ENCODE measurements at regions not wholly inside any gene's neighbourhood (a gene's known extent, or its start where the extent isn't known, plus 50 kb on each side); places are given as distances from the start of the nearest gene placed in this dataset.

DNA sequence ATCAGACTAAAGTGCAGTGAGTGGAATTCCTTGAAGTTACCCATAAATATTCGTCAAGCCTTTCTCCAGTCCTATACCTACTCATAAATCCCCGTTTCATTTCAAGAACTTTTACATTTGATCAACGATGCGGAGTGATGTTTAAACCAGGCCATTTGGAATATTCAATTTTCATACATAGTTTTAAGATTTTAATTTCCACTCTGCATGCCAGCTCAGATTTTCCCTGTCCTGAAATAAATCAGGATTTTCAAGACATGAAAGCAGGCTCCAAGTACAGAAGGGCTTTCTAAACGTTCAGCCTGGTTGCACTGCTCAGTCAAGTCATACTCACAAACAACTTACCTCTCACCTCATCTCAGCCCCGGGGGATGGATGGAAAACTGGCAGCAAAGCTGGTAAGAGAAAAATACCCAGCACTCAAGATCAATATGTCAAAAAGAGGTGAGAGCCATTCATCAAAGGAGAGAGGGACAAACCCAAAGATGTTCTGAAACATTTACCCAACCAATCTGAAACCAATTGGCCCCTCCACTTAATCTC lies 418.5 kb downstream of the PLPP3 start:
- ChIA-PET POLR2A (no interaction called here), CTCF (ENCODE audit: unreplicated experiment) (no interaction called here)
- no peak for DNase-seq (ENCODE audit: low spot score)
- Histone ChIP-seq H3K27ac (ENCODE audit: low read depth, low read length, poor library complexity, severe bottlenecking) (no peak overlapping the region), H4K20me1 (ENCODE audit: insufficient read depth, low read length) (no peaks in the 10 kb centered on the region), H3K4me1 (ENCODE audit: insufficient read depth, low read length, poor library complexity, severe bottlenecking) (no peaks in the 10 kb centered on the region), H3K4me2 (ENCODE audit: low read length) (no peak overlapping the region), H2AFZ (ENCODE audit: low read length) (no peak overlapping the region), H3K79me2 (ENCODE audit: insufficient read depth, low read depth, low read length) (no peaks in the 10 kb centered on the region), H3K36me3 (ENCODE audit: insufficient read depth, low read length) (no peaks in the 10 kb centered on the region), H3K9me2 (ENCODE audit: insufficient read depth, low read length) (no peaks in the 10 kb centered on the region), H3K9me3 (ENCODE audit: low read length) (no peaks in the 10 kb centered on the region), H3K4me3 (ENCODE audit: low read depth, low read length, poor library complexity, severe bottlenecking) (no peak overlapping the region)
- TF ChIP-seq, protein P1, sequence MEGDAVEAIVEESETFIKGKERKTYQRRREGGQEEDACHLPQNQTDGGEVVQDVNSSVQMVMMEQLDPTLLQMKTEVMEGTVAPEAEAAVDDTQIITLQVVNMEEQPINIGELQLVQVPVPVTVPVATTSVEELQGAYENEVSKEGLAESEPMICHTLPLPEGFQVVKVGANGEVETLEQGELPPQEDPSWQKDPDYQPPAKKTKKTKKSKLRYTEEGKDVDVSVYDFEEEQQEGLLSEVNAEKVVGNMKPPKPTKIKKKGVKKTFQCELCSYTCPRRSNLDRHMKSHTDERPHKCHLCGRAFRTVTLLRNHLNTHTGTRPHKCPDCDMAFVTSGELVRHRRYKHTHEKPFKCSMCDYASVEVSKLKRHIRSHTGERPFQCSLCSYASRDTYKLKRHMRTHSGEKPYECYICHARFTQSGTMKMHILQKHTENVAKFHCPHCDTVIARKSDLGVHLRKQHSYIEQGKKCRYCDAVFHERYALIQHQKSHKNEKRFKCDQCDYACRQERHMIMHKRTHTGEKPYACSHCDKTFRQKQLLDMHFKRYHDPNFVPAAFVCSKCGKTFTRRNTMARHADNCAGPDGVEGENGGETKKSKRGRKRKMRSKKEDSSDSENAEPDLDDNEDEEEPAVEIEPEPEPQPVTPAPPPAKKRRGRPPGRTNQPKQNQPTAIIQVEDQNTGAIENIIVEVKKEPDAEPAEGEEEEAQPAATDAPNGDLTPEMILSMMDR (conservative IDR thresholded peaks at IDR 0.05; ENCODE audit: low read length), result no peak
- no peak for TF ChIP-seq EZH2phosphoT487 (IDR thresholded peaks at IDR 0.05; ENCODE audit: borderline replicate concordance, low read depth, low read length)
- no TSS peak for BruUV-seq (replicated peaks)
- intact Hi-C loops (cut with micrococcal nuclease; ENCODE audit: unreplicated experiment), result no loop called here

DNA sequence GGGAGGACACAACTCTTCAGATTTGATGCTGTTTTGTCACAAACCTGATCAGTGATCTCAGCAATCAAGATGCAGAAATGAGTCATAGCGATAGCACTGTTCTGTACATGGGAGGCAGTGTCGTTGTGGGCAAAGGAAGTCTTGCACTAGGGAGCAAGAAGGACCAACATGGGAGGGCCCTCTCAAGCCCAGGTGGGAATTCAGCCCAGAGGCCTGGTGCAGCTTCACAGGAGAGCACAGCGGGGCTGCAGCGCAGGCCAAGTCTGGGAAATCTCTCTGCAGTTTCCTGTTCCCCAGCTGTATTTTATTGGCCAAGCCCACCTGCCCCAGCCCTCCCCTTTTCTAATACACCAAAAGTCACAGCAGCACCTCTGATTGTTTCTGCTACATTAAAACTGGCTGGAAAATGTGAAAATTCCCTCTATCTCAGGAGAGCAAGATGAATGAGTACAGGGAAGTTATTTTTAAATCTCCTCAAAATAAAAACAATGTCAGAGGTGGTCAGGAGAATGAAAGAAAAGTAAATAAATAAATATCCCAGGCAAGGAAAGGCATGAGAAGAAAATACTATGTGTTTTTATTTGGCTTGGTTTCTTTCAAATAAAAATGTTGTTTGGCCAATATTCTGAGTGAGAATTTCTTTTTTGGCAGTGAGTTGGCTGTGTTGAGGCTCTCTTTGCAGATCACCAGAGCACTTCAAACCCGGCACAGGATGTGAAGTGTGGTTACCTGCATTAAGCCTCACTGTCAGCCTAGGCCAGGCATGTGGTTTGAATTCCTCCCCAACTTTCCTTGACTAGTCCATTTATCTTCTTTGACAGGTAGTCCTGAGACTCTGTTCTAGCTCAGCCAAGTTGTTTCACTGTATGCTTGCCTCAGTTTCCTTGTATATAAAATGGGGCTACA lies 422.1 kb downstream of the PLPP3 start:
- Histone ChIP-seq H3K4me3 (ENCODE audit: low read depth, low read length, poor library complexity, severe bottlenecking) (no peak overlapping the region), H2AFZ (ENCODE audit: low read length) (no peak overlapping the region), H3K4me2 (ENCODE audit: low read length) (no peak overlapping the region), H3K9me3 (ENCODE audit: low read length) (no peaks in the 10 kb centered on the region), H3K9me2 (ENCODE audit: insufficient read depth, low read length) (no peaks in the 10 kb centered on the region), H3K79me2 (ENCODE audit: insufficient read depth, low read depth, low read length) (no peaks in the 10 kb centered on the region), H3K4me1 (ENCODE audit: insufficient read depth, low read length, poor library complexity, severe bottlenecking) (no peaks in the 10 kb centered on the region), H3K36me3 (ENCODE audit: insufficient read depth, low read length) (no peaks in the 10 kb centered on the region), H3K27ac (ENCODE audit: low read depth, low read length, poor library complexity, severe bottlenecking) (no peak overlapping the region), H4K20me1 (ENCODE audit: insufficient read depth, low read length) (no peaks in the 10 kb centered on the region)
- no peak for TF ChIP-seq EZH2phosphoT487 (IDR thresholded peaks at IDR 0.05; ENCODE audit: borderline replicate concordance, low read depth, low read length)
- TF ChIP-seq, protein P1 (conservative IDR thresholded peaks at IDR 0.05; ENCODE audit: low read length), result no peak
- CTCF ChIA-PET (ENCODE audit: unreplicated experiment), result no interaction called here
- no peak for DNase-seq (ENCODE audit: low spot score)
- POLR2A ChIA-PET, result interaction anchor here (0.6 kb wide), 1 partner anchor 936 kb away, joined by 3 read pairs; no protein-coding TSS in a partner anchor
- BruUV-seq (replicated peaks), result no TSS peak
- intact Hi-C loops (cut with micrococcal nuclease; ENCODE audit: unreplicated experiment), result no loop called here

- H3K36me3 ChIP-seq (ENCODE audit: insufficient read depth, low read length), result no peaks in the 10 kb centered on the region
- BruUV-seq (replicated peaks), result no TSS peak
- no peaks in the 10 kb centered on the region for H3K79me2 ChIP-seq (ENCODE audit: insufficient read depth, low read depth, low read length)
- no peak for DNase-seq (ENCODE audit: low spot score)
- H3K4me2 ChIP-seq (ENCODE audit: low read length), result no peak overlapping the region
- H2AFZ ChIP-seq (ENCODE audit: low read length), result no peak overlapping the region
- ChIA-PET POLR2A (no interaction called here), CTCF (ENCODE audit: unreplicated experiment) (no interaction called here)
- no peak overlapping the region for H3K4me3 ChIP-seq (ENCODE audit: low read depth, low read length, poor library complexity, severe bottlenecking)
- no peaks in the 10 kb centered on the region; the same call in 1 of the 2 replicates for H3K9me2 ChIP-seq (ENCODE audit: insufficient read depth, low read length)
- intact Hi-C loops (cut with micrococcal nuclease; ENCODE audit: unreplicated experiment), result no loop called here
- H3K4me1 ChIP-seq (ENCODE audit: insufficient read depth, low read length, poor library complexity, severe bottlenecking), result no peaks in the 10 kb centered on the region
- H3K9me3 ChIP-seq (ENCODE audit: low read length), result no peaks in the 10 kb centered on the region
- H4K20me1 ChIP-seq (ENCODE audit: insufficient read depth, low read length), result no peaks in the 10 kb centered on the region
- H3K27ac ChIP-seq (ENCODE audit: low read depth, low read length, poor library complexity, severe bottlenecking), result no peak overlapping the region
- no peak for TF ChIP-seq EZH2phosphoT487 (IDR thresholded peaks at IDR 0.05; ENCODE audit: borderline replicate concordance, low read depth, low read length)
- TF ChIP-seq, protein P1 (conservative IDR thresholded peaks at IDR 0.05; ENCODE audit: low read length), result no peak
These were observed 426.1 kb downstream of the PLPP3 start for GRCh38 chr1:56153276-56153675.
